ENCODE measurements at regions not wholly inside any gene's neighbourhood (a gene's known extent, or its start where the extent isn't known, plus 50 kb on each side); places are given as distances from the start of the nearest gene placed in this dataset.

DNA sequence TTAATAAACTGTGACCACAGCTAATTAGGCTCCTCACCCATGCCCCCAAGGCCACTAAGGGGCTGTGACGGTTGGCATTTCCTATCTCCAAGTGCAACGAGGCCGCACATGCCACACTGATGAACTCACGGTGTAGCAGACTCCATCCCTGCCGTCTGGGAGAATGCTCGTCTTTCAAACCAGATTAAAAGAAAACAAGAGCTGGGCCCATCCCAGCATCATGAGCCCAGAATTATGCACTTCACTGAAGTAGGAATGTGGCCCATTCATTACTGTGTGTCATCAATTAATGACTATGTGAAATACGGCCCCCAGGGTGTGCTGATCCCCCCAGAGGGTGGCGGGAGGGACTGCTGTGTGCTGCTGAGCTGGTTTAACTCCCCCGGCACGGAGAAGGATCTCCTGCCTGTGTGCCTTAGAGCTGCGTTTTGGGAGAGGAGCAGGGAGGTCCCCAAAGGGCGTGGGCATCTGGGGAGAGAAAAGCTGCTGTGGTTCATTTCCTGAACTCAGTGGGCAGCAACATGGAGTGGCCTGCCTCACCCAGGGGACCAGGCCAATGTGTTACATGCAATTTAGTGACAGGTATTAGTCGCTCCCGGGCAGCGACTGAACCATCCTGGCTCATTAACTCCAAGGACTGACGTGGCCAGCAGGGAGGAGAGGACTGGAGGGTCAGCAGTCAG is 194.5 kb downstream of the FOXL1 start:
- H3K4me3 Mint-ChIP-seq, result no peak overlapping the region
- H3K27ac Mint-ChIP-seq, result no peak overlapping the region
- peaks cover 5% of the 10 kb centered on the region for H3K27me3 Mint-ChIP-seq
- no peaks in the 10 kb centered on the region for H3K9me3 Mint-ChIP-seq
- H3K36me3 Mint-ChIP-seq, result no peaks in the 10 kb centered on the region
- no peaks in the 10 kb centered on the region for H3K4me1 Mint-ChIP-seq

DNA sequence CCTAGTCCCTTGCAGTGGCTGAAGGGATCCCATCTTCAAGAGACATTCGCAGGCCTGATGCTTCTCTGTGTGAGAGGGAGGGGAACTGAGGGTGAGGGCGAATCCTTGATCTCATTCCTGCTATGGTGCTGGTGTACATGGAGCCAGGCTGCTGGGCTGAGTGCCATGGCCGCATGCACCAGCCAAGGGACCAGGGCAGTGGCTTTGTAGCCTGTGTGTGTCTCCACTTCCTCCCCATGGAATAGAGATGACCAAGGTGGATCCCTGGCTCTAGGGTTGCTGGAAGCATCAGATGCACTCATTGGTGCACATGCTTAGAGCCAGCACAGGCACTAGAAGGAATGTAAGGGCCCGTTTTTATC is 195.0 kb downstream of the FOXL1 start:
- no peak overlapping the region for H3K4me3 Mint-ChIP-seq
- peaks cover 5% of the 10 kb centered on the region for H3K27me3 Mint-ChIP-seq
- no peaks in the 10 kb centered on the region for H3K4me1 Mint-ChIP-seq
- H3K27ac Mint-ChIP-seq, result no peak overlapping the region
- no peaks in the 10 kb centered on the region for H3K36me3 Mint-ChIP-seq
- no peaks in the 10 kb centered on the region for H3K9me3 Mint-ChIP-seq

DNA sequence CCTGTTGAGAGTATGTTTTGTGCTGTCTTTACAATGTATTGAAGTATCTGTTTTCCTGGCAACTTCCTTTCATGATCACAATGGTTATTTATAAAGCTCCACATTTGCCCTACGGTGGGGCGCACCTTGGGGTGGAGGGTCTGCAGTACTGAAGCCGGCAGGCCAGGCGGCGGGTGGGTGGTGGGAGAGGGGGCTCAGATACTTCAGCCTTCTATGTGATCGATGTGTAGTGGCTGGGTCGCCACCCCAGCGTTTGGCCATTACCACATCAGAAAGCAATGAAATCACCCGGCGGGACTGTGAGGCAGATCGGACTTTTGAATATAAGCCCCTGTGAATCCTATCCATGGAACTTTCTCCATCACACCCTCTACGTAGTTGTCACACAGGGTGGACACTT is 196.6 kb downstream of the FOXL1 start:
- Mint-ChIP-seq H3K27me3 (peaks cover 3% of the 10 kb centered on the region), H3K27ac (no peak overlapping the region), H3K4me3 (no peak overlapping the region), H3K9me3 (no peaks in the 10 kb centered on the region), H3K36me3 (no peaks in the 10 kb centered on the region), H3K4me1 (no peaks in the 10 kb centered on the region)

DNA sequence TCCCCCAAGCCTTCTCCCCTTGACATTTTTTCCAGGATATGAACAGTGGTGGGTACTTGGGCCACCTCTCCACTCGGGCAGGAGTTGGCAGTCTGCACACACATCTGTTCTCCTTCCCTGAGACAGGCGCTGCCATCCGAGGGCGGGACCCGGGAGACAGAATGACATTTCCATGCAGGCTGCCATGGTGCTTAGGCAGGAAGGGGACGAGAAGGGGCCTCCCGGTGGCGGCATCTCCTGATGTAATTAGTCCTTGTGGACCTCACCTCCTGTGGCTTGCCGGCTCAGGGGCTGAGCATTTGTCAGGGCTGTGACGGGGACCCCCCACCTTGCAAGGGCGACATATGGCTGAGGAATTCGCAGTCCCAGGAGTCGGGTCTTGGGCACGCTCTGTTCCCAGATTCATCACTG is 197.2 kb downstream of the FOXL1 start:
- Mint-ChIP-seq H3K27me3 (peaks cover 3% of the 10 kb centered on the region), H3K4me3 (no peak overlapping the region), H3K27ac (no peak overlapping the region), H3K4me1 (no peaks in the 10 kb centered on the region), H3K9me3 (no peaks in the 10 kb centered on the region), H3K36me3 (no peaks in the 10 kb centered on the region)

DNA sequence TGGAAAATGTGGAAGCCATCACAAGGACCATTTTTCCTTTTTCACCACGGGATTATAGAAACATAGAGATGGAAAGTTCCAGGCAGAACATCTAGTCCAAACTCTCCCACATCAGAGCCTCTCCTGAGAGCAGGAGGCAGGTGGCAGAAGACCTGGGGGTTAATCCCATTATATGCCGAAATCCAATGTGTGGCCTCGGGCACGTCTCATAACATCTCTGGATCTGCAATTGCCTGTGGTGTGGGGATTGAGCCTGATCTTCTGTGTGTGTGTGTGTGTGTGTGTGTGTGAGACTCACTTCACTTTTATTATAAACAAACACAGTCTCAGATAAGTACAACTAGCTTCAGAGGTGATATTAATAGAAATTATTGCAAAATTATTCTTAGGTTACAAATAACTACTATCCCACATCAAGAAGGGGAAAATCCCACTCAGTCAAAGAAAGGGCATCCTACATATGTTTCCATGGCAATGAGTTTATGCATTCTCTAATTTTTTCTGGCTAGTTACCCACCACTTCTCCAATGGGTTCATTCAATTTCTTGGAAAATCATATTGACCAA is 199.1 kb downstream of the FOXL1 start:
- H3K4me3 Mint-ChIP-seq, result no peak overlapping the region

DNA sequence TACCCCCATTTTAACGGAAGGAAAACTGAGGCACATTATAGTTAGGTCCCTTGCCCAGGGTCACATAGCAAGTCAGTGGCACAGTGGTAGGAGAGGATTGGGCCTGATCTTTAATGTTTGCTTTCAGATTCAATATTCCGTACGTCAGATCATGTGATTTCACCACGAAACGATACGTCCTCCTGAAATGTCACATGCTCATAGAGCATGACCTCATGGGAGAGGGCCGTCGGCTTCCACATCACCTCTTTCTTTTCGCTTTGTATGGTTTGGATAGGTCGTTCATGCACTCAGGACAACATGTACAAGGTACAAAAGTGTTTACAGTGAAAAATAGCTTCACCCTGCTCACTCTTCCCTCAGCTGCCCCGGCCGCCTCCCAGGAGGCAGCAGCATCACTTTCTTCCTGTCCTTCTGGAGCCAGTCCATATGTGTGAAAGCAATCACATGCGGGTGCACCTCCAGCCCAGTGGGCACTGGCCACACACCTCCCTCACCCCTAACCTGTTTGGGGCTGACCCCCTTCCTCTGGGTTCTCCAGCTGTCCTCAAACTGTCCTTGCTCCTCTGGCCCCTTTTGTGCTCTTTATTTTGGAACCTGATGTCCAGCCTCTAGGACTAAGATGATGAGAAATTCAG is 199.9 kb downstream of the FOXL1 start:
- peaks cover 5% of the 10 kb centered on the region for H3K27me3 Mint-ChIP-seq
- H3K9me3 Mint-ChIP-seq, result no peaks in the 10 kb centered on the region
- H3K27ac Mint-ChIP-seq, result no peak overlapping the region
- no peaks in the 10 kb centered on the region for H3K4me1 Mint-ChIP-seq
- H3K4me3 Mint-ChIP-seq, result no peak overlapping the region
- no peaks in the 10 kb centered on the region for H3K36me3 Mint-ChIP-seq

More for the DNA sequence above, 199.1 kb downstream of the FOXL1 start:
- Mint-ChIP-seq H3K27me3 (peaks cover 5% of the 10 kb centered on the region), H3K36me3 (no peaks in the 10 kb centered on the region), H3K27ac (no peak overlapping the region), H3K4me1 (no peaks in the 10 kb centered on the region), H3K9me3 (no peaks in the 10 kb centered on the region)

DNA sequence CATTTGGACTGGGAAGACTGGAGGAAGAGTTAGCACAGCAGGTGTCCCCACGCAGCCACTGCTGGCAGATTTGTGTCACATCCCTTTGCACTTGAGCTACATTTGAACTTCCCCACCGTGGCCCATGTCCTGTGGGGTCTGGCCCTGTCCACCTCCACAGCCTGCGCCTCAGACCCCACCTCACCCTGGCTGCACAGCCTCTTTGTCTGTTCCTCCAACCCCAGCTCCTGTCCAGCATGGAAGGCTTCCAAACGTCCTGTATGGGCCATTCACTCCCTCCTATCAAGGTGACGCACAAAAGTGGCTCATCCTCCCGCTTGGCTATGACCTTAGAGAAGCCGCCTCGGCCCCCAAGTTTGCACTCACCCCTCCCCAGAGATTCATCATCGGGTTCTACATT is 200.6 kb downstream of the FOXL1 start:
- Mint-ChIP-seq H3K9me3 (no peaks in the 10 kb centered on the region), H3K27me3 (peaks cover 5% of the 10 kb centered on the region), H3K36me3 (no peaks in the 10 kb centered on the region), H3K4me1 (no peaks in the 10 kb centered on the region), H3K27ac (no peak overlapping the region), H3K4me3 (no peak overlapping the region)

DNA sequence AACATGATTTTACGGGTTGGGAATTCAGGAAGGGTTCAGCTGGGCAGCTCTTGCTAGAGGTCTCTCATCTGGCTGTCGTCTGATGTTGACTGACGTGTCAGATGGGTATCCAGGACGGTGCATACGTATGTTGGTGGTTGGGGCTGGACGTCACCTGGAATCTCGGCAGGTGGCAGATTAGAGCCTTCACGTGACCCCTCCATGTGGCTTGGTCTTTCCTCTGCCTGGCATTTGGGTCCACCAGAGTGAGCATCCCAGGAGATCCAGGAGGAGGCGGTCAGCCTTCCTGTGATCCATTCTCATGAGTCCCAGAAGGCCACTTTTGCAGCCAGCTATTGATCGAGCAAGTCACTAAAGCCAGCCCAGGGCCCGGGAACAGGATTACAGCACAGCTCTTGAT is 202.7 kb downstream of the FOXL1 start:
- peaks cover 5% of the 10 kb centered on the region for H3K27me3 Mint-ChIP-seq
- no peaks in the 10 kb centered on the region for H3K9me3 Mint-ChIP-seq
- H3K27ac Mint-ChIP-seq, result no peak overlapping the region
- no peaks in the 10 kb centered on the region for H3K4me1 Mint-ChIP-seq
- H3K36me3 Mint-ChIP-seq, result no peaks in the 10 kb centered on the region
- H3K4me3 Mint-ChIP-seq, result no peak overlapping the region

DNA sequence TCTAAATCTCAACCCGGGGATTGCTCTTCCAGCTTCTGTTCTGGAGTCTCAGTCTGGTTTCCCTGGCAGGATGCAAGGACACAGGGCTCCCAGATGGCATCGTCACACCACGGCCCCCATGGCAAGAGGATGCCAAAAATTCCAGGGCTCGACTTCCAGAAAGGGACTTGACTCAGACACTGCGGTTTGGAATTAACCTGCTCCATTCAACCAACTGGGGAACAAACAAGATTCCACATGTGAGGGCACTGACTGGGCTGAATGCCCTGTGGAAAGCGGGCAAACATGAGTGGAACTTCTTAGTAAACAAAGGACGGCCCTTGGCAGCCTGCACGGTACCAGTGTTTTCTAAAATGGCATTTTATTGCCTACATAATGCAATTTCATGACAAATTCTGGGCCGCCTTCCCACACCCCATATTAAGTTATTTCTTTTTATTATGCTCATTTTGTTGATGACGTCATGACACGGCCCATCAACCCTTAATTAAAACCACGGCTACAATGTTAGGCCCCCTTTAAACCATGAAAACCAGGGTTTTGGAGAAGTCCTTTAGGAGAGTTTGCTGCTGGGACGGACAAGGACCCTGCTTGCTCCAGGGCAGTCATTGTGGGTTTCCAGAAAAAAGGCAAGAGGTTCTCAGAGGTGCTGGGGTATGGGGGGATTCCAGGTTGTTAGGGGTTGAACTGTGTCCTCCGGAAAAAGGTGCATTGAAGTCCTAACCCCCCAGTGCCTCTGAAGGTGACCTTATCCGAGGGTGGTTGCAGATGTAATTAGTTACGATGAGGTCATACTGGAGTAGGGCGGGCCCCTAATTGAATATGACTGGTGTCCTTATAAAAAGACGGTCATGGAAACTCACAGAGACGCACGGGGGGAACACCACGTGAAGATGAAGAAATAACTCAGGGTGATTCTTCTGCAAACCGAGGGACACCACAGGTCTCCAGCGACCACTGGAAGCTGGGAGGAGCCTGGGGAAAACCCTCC is 205.6 kb downstream of the FOXL1 start:
- Mint-ChIP-seq H3K4me1 (no peaks in the 10 kb centered on the region), H3K4me3 (no peak overlapping the region), H3K36me3 (no peaks in the 10 kb centered on the region), H3K27ac (no peak overlapping the region), H3K9me3 (no peaks in the 10 kb centered on the region), H3K27me3 (peaks cover 3% of the 10 kb centered on the region)

DNA sequence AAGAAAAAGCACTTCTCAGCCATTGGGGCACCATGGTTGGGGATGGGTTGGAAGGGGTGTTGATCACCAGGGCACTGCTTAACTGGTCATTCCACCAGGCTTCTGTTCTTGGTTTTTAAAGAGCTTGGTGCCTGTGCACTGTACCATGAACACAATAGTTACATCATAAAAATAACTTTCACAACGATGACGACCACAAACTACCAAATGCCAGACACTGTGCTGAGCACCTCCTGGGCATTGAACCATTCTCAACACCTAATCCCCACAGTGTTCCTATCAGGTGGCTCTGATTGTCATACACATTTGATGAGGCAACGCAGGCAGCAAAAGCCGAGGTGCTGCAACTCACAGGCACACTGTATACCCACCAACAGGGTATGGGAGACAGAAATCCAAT is 208.0 kb downstream of the FOXL1 start:
- Mint-ChIP-seq H3K4me1 (no peaks in the 10 kb centered on the region), H3K36me3 (no peaks in the 10 kb centered on the region), H3K27ac (no peak overlapping the region), H3K27me3 (no peaks in the 10 kb centered on the region), H3K9me3 (no peaks in the 10 kb centered on the region), H3K4me3 (no peak overlapping the region)

DNA sequence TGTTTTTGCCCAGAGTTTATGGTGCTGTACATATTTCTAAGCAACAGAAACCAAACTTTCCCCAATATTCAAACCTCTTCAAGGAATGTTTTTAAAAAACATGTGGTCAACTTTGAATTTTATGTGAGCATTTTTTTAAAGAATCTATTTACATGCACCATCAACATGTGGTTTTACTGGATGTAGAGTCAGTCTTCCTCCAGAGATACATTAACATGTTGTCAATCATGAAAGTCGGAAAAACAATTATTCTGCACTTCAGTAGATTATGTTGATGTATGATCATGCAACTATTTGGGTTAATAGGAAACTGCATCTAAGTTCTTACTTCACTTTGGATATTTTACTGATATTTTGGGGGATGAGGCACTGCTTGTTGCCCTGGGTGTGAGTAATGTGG is 208.6 kb downstream of the FOXL1 start:
- Mint-ChIP-seq H3K36me3 (no peaks in the 10 kb centered on the region), H3K27ac (no peak overlapping the region), H3K9me3 (no peaks in the 10 kb centered on the region), H3K27me3 (no peaks in the 10 kb centered on the region), H3K4me3 (no peak overlapping the region), H3K4me1 (no peaks in the 10 kb centered on the region)

DNA sequence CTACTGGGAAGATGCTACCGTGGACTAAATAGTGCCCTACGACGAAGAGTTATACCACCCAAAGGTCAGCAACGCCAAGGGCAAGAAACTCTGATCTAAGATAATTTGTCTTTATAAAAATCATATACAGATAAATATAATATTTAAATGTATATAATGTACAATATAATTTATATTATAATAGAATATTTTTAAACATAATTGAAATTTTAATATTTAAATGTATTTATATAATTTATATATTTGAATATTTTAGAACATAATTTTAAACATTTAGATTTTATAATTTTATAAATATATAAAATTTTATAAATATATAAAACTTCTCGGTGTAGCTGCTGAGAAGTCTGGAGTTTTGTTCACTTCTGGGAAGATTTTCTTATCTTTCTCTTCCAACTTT is 209.2 kb downstream of the FOXL1 start:
- no peaks in the 10 kb centered on the region for H3K27me3 Mint-ChIP-seq
- H3K36me3 Mint-ChIP-seq, result no peaks in the 10 kb centered on the region
- H3K4me3 Mint-ChIP-seq, result no peak overlapping the region
- H3K4me1 Mint-ChIP-seq, result no peaks in the 10 kb centered on the region
- H3K9me3 Mint-ChIP-seq, result no peaks in the 10 kb centered on the region
- no peak overlapping the region for H3K27ac Mint-ChIP-seq

DNA sequence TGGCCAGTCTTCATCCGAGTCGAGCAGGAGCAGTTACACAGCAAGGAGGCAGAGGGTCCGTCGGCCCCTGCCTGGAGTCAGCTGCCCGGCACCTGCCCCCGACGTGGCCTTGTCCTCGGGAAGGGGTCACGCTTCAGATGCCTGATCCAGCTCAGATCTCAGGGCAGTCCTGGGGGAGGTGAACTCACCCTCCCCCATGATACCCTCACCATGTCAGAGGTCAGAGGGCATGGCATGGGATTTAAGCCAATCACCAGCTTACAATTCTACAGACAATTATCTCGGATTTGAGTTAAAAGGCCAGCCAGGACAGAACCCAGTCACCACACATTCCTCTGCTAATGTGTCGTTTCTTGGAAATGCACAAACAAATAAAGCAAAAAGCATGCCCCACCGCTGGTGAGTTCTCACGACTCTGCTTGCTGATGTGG is 211.3 kb downstream of the FOXL1 start:
- H3K4me1 Mint-ChIP-seq, result no peaks in the 10 kb centered on the region
- no peaks in the 10 kb centered on the region for H3K9me3 Mint-ChIP-seq
- no peak overlapping the region for H3K27ac Mint-ChIP-seq
- H3K4me3 Mint-ChIP-seq, result no peak overlapping the region
- H3K36me3 Mint-ChIP-seq, result no peaks in the 10 kb centered on the region
- H3K27me3 Mint-ChIP-seq, result no peaks in the 10 kb centered on the region

DNA sequence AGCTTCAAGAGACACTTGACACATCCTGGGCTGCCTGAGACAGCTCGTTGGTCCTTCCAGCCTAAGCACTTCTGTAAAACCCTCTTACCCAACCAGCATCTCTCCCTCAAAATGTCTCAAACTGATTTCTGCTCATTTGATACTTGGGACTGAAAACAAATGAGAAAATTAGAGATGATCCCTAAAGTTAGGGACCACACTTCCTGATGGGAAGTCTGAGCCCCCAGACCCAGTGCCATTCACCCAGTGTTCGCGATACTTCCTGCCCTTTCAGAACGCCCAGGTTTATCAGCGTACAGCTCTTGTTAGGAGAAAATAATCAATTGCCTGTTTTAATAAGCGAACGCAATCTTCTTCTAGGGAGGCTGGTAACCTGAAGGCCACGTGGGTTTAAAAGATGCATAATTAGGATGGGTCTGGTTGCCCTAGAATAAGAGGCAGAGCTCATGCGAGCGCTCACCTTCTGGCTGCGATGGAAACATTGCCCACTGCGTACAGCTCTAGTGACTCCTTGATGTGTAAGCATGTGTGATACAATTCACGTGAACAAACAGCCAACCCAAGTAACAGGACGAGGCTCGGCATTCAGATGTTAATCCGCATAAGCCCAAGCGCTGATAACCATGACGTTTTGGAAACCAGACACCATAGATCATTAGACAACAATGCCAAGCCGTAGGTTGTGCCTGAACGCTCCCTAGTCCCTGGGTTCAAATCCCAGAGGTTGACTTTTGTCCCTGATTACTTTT is 213.1 kb downstream of the FOXL1 start:
- H3K4me1 Mint-ChIP-seq, result no peaks in the 10 kb centered on the region
- H3K27me3 Mint-ChIP-seq, result no peaks in the 10 kb centered on the region
- no peak overlapping the region for H3K4me3 Mint-ChIP-seq
- H3K36me3 Mint-ChIP-seq, result no peaks in the 10 kb centered on the region
- H3K9me3 Mint-ChIP-seq, result no peaks in the 10 kb centered on the region
- H3K27ac Mint-ChIP-seq, result no peak overlapping the region

DNA sequence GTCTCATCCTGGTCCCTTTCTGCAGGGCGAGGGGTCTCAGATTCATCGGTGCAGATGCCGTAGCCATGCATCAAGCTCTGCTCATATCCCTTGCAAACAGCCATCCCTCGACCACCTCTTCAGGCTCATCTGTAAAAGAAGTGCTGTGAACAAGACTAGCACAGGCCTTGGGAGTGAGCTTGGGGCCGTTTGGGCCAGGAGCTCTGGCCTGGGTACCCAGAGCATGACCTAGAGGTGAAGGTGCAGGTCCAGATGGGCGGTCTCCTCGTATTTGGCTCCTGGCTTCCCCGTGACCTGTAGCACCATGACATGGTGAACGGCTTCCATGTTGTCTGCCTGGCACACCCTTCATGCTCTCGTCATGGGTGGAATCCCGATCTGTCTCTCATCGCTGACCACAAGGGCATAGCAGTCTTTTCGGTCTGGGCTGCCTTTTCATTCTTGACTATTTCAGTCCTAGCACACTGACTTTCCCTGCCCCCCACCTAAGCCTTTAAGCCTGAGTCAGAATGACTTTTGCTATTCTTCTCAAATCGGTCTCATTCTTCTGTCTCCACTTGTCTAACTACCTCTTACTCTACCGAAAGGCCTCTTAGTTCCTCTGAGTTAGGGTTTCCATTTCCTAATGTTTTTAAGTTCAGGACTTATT is 216.0 kb downstream of the FOXL1 start:
- Mint-ChIP-seq H3K9me3 (no peaks in the 10 kb centered on the region), H3K27ac (no peak overlapping the region), H3K36me3 (no peaks in the 10 kb centered on the region), H3K4me1 (no peaks in the 10 kb centered on the region), H3K4me3 (no peak overlapping the region), H3K27me3 (peaks cover 7% of the 10 kb centered on the region)

Data from activated naive CD4-positive, alpha-beta T cell treated with anti-CD3 and anti-CD28 coated beads, Interleukin-2, amount 50 U/mL, for 24 hours (primary cell).